Uterus (tissue), 3 donors: ENCODE measurements at regions not wholly inside any gene's neighbourhood (a gene's known extent, or its start where the extent isn't known, plus 50 kb on each side); places are given as distances from the start of the nearest gene placed in this dataset.
"Not testable (repeated sequence)": the region's sequence is repeated elsewhere in the genome, so short reads cannot be mapped to it uniquely, and the experiment has no call there.

Experiments used
- DNase-seq, 2 donors: peaks; one replicate each; pipeline ENCODE4 v3.0.0-alpha.2; 2019 to 2020
- H3K27ac ChIP-seq, 2 donors: fragments of 200-600 bp; sonication (generic); 1 replicate in 1 of 2; 2 replicates in 1 of 2; pipeline ENCODE4 v1.5.1; 2016 to 2018
- H3K27me3 ChIP-seq, 2 donors: fragments of 200-600 bp; sonication (generic); one replicate each; pipeline ENCODE4 v1.5.1; 2018 to 2019; ENCODE audit warnings: control low read depth in 1 of 2
- H3K36me3 ChIP-seq, 2 donors: fragments of 200-600 bp; sonication (generic); one replicate each; pipeline ENCODE4 v1.5.1; 2019; ENCODE audit warnings: control low read depth in 1 of 2
- H3K4me1 ChIP-seq, 2 donors: fragments of 200-600 bp; sonication (generic); one replicate each; pipeline ENCODE4 v1.5.1; 2018 to 2019; ENCODE audit warnings: control low read depth in 1 of 2
- H3K4me3 ChIP-seq, 2 donors: fragments of 200-600 bp; sonication (generic); 1 replicate in 1 of 2; 2 replicates in 1 of 2; pipeline ENCODE4 v1.5.1; 2018 to 2019; ENCODE audit warnings: mild to moderate bottlenecking in 1 of 2
- H3K9me3 ChIP-seq, 2 donors: fragments of 200-600 bp; sonication (generic); one replicate each; pipeline ENCODE4 v1.5.1; 2019; ENCODE audit warnings: control low read depth in 1 of 2
- POLR2A ChIP-seq, 2 donors: fragments of 450-650 bp; IDR thresholded peaks; one replicate each; pipeline ENCODE4 v1.6.1; 2016; ENCODE audit warnings: antibody characterized with exemption in 2 of 2, mild to moderate bottlenecking in 1 of 2, moderate library complexity in 1 of 2
- intact Hi-C: fragments of 100-400 bp; cut with DNase I; formaldehyde crosslinking; loops from one replicate; pipeline ENCODE4 v1.15.1; 2023; ENCODE audit warnings: low total_unique reads
- TF ChIP-seq, protein P1 (sequence below), 4 experiments: fragments of 200-600 bp in 2 of 4; fragments of 450-650 bp in 2 of 4; sonication (generic) in 2 of 4; IDR thresholded peaks; one replicate each; pipeline ENCODE4 v1.5.1; 2016 to 2019; ENCODE audit warnings: antibody characterized with exemption in 4 of 4, mild to moderate bottlenecking in 2 of 4, moderate library complexity in 1 of 4
- donor health status: DM: yes; HTN: yes; CAD: no.

DNA sequence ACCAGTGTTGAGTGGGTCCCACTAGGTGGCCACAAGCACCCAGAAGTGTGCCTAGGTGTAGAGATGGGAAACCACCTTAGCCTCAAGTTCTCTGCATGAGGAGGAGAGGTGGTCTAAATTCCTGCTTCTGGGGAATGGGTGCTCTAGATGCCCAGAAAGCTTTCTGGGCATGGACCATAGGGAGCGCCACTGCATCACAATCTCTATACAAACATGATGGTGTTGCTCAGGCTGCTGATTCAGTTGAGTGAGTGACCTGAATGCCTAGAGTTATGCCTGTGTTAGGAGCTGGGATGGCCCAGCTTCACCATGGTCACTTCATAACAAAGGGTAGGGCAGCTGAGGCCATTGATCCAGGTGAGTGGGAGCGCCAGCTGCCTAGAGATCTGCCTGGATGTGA is 667.9 kb upstream of the ARRDC3 start:
- no peaks in the 10 kb centered on the region for H3K9me3 ChIP-seq
- no peaks in the 10 kb centered on the region for H3K36me3 ChIP-seq
- intact Hi-C loops: no loop called here
- H3K4me1 ChIP-seq: no peaks in the 10 kb centered on the region
- no peak for DNase-seq
- H3K4me3 ChIP-seq: no peak overlapping the region
- H3K27ac ChIP-seq: no peak overlapping the region
- TF ChIP-seq, protein P1, sequence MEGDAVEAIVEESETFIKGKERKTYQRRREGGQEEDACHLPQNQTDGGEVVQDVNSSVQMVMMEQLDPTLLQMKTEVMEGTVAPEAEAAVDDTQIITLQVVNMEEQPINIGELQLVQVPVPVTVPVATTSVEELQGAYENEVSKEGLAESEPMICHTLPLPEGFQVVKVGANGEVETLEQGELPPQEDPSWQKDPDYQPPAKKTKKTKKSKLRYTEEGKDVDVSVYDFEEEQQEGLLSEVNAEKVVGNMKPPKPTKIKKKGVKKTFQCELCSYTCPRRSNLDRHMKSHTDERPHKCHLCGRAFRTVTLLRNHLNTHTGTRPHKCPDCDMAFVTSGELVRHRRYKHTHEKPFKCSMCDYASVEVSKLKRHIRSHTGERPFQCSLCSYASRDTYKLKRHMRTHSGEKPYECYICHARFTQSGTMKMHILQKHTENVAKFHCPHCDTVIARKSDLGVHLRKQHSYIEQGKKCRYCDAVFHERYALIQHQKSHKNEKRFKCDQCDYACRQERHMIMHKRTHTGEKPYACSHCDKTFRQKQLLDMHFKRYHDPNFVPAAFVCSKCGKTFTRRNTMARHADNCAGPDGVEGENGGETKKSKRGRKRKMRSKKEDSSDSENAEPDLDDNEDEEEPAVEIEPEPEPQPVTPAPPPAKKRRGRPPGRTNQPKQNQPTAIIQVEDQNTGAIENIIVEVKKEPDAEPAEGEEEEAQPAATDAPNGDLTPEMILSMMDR (IDR thresholded peaks at IDR 0.05): no peak
- TF ChIP-seq POLR2A (IDR thresholded peaks at IDR 0.05): no peak
- no peaks in the 10 kb centered on the region for H3K27me3 ChIP-seq

- H3K4me3 ChIP-seq: no peak overlapping the region
- no peaks in the 10 kb centered on the region for H3K36me3 ChIP-seq
- no peaks in the 10 kb centered on the region for H3K27me3 ChIP-seq
- no peaks in the 10 kb centered on the region for H3K9me3 ChIP-seq
- no peaks in the 10 kb centered on the region for H3K4me1 ChIP-seq
- no peak for DNase-seq
- intact Hi-C loops: no loop called here
- H3K27ac ChIP-seq: no peak overlapping the region
- TF ChIP-seq, protein P1 (IDR thresholded peaks at IDR 0.05): no peak
- TF ChIP-seq POLR2A (IDR thresholded peaks at IDR 0.05): no peak
These were observed 659.0 kb upstream of the ARRDC3 start for GRCh38 chr5:92041911-92042660.

- no peaks in the 10 kb centered on the region for H3K36me3 ChIP-seq
These were observed 658.1 kb upstream of the ARRDC3 start for GRCh38 chr5:92041206-92041605.

GRCh38 chr5:92029792-92030191 is 646.7 kb upstream of the ARRDC3 start:
- H3K9me3 ChIP-seq, H3K36me3 ChIP-seq, H3K4me3 ChIP-seq, intact Hi-C loops, DNase-seq, H3K4me1 ChIP-seq, H3K27ac ChIP-seq, H3K27me3 ChIP-seq: not testable (repeated sequence)

More at GRCh38 chr5:92041206-92041605, 658.1 kb upstream of the ARRDC3 start:
- Histone ChIP-seq H3K27me3 (no peaks in the 10 kb centered on the region), H3K27ac (no peak overlapping the region), H3K9me3 (no peaks in the 10 kb centered on the region), H3K4me3 (no peak overlapping the region), H3K4me1 (no peaks in the 10 kb centered on the region)
- no peak for TF ChIP-seq POLR2A (IDR thresholded peaks at IDR 0.05)
- TF ChIP-seq, protein P1 (IDR thresholded peaks at IDR 0.05): no peak
- no peak for DNase-seq
- intact Hi-C loops: no loop called here

DNA sequence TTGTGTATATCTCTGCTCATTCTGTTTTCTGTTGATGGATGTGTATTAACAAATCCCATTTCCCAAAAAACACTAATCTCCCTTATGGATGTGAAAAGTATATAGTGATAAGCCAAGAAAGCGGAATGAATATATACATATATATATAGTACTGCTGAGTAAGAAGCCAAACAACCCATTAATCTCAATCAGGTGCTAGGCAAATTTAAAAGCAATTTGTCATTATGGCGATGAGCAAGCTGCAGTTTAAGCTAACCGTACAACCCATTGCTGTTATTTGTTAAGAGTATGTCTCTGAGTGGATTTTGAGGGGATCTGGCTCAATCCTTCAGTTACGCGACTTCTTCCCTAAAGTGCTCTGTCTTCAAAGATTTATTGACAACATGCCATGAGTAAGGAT is 640.4 kb upstream of the ARRDC3 start:
- Histone ChIP-seq H3K9me3 (no peaks in the 10 kb centered on the region), H3K4me3 (no peak overlapping the region), H3K36me3 (no peaks in the 10 kb centered on the region), H3K27me3 (no peaks in the 10 kb centered on the region), H3K27ac (no peak overlapping the region), H3K4me1 (no peaks in the 10 kb centered on the region)
- intact Hi-C loops: no loop called here
- TF ChIP-seq, protein P1 (IDR thresholded peaks at IDR 0.05): no peak
- no peak for TF ChIP-seq POLR2A (IDR thresholded peaks at IDR 0.05)
- no peak for DNase-seq

DNA sequence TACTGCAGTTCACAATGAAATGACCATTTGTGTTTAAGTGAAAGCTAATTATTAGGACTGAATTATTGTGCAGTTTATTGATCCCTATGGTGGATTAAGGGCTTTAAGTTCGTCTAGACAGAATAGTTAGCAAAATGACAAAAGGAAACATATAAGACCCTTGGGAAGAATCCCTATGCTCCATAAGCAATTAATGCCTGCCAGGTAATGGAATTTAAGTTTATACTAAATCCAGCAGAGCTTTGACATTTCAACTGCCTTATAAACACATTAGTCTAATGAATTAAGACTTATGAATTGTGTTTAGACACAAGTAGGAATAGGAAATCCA is 640.0 kb upstream of the ARRDC3 start:
- no peak for DNase-seq
- Histone ChIP-seq H3K9me3 (no peaks in the 10 kb centered on the region), H3K27ac (no peak overlapping the region), H3K27me3 (no peaks in the 10 kb centered on the region), H3K4me1 (no peaks in the 10 kb centered on the region), H3K36me3 (no peaks in the 10 kb centered on the region), H3K4me3 (no peak overlapping the region)
- intact Hi-C loops: no loop called here
- TF ChIP-seq POLR2A (IDR thresholded peaks at IDR 0.05): no peak
- TF ChIP-seq, protein P1 (IDR thresholded peaks at IDR 0.05): no peak
